GM21360 (cell line): ENCODE measurements at regions not wholly inside any gene's neighbourhood (a gene's known extent, or its start where the extent isn't known, plus 50 kb on each side); places are given as distances from the start of the nearest gene placed in this dataset.

Experiments
- ATAC-seq: cut with Tn5 transposase; IDR thresholded peaks from one replicate; pipeline ENCODE4 v1.9.1; 2021; ENCODE audit warnings: mild to moderate bottlenecking, moderate library complexity; ENCODE audit not compliant: unreplicated experiment

GRCh38 chr2:44825702-44826101, 115.8 kb upstream of the SIX3 start:
- no peak for ATAC-seq

DNA sequence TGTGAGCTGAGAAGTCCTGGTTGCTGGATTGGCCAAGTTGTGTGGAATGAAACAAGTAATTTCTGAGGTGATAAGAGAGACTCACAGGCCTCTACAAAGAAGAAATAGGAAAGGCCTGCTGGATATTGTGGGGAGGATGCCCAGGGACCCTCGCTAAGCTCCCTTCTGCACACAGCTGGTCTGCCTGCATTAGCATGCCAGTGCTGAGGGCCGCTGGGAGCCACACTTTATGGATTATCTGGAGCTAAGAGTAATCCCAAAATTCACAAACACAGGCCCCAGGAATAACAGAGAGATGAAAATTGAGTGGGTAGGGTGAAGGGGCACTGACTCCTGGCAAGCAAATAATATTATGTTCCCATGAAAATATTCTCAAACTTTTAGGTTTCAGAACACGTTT, 114.9 kb upstream of the SIX3 start:
- no peak for ATAC-seq

DNA sequence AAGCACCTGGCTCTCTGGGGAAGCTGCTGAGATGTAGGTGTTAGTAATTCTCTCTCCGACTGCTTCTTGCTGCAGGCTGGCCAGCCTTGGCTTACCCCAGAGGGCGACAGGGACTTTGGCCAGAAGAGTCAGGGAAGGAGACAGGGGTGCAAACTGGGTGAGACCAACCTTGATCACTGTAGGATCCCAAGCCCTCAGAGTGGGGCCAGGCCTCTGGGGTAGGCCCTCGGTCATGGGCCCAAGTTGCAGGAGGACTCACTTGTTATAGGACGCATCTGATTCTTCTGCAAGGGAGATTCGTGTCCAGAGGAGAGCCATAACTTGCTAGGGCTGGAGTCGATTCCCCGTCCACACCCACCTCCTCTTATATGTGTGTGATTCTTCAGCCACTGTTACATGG, 111.7 kb upstream of the SIX3 start:
- no peak for ATAC-seq

GRCh38 chr2:44833171-44834069, 108.1 kb upstream of the SIX3 start:
- ATAC-seq, result peak; percentile 63

- no peak for ATAC-seq
Observed at GRCh38 chr2:44834656-44835055, 106.8 kb upstream of the SIX3 start.

- no peak for ATAC-seq
Observed at GRCh38 chr2:44836174-44836573, 105.3 kb upstream of the SIX3 start.

DNA sequence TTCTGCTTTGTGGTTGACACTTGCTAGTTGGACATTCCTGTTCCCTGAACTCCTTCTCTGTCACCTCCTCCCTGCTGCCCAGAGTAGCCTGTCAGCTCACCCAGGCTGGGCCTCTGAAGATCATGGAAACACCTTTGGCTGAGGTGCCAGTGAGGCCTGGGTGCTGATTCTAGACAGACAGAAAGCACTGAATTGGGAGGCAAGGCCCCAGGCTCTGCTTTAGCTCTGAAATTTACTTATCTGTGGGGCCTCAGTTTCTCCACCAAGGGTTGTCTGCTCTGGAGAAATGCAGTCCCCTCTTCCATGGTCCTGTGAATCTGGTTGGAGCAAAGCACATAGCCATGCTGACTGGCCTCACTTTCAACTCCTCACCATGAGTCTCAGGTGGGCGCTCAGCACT, 104.6 kb upstream of the SIX3 start:
- no peak for ATAC-seq

GRCh38 chr2:44838116-44838790, 103.2 kb upstream of the SIX3 start:
- ATAC-seq, result no peak

DNA sequence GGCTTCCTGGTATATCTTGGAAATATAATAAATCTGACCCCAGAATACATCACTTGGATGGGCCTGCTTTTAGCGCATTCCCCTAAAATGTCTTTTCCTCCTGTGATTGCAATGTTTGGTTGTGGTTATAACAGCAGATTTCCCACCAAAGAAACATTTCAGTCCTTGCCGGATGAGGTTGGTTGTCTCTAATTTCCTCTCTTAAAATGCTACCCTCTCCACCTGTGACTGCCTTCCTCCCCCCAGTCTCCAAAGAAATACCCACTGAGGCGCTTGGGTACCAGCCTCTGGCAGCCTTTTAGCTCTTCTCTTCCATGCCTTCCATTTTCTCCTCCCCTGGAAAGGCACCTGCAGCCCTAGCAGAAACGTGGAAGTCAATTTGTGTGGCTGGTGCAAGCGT, 102.1 kb upstream of the SIX3 start:
- no peak for ATAC-seq

DNA sequence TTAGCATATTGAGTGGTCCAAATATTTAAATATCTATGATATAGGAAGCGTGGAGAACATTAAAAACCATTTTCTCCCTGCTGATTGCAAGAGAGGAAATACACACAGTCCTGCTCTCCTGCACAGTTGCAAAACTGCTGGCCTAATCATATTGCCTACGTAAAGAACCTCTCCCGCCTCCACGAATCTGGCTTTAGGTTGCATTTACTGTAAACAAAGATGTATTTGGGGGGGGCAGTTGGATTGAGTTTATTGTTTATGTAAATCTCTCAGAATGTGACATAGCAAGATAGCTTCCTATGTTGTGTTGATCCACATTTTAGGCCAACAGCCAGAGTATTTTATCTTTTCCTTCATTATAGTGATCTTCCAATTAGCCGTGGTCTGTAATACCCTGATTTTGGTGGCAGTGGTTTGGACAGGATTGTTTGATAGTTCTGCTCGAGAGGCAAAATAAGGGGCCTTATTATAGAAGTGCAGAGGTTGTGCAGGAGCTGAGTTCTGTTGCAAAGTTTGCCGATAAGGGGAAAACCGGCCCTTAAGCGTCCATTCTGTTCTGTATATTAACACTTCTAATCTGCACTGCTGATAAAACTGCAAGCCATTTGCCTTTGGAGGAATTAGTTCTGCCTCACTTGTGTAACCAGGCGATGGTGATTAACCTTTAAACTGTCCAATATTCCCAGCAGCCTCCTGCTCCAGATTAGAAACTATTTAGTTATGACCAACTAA, 101.6 kb upstream of the SIX3 start:
- ATAC-seq, result no peak

GRCh38 chr2:44840503-44840850, 101.0 kb upstream of the SIX3 start:
- no peak for ATAC-seq

- ATAC-seq, result no peak
Observed at GRCh38 chr2:44843086-44843485, 98.4 kb upstream of the SIX3 start.

GRCh38 chr2:44843641-44844310, 97.7 kb upstream of the SIX3 start:
- ATAC-seq, result no peak

DNA sequence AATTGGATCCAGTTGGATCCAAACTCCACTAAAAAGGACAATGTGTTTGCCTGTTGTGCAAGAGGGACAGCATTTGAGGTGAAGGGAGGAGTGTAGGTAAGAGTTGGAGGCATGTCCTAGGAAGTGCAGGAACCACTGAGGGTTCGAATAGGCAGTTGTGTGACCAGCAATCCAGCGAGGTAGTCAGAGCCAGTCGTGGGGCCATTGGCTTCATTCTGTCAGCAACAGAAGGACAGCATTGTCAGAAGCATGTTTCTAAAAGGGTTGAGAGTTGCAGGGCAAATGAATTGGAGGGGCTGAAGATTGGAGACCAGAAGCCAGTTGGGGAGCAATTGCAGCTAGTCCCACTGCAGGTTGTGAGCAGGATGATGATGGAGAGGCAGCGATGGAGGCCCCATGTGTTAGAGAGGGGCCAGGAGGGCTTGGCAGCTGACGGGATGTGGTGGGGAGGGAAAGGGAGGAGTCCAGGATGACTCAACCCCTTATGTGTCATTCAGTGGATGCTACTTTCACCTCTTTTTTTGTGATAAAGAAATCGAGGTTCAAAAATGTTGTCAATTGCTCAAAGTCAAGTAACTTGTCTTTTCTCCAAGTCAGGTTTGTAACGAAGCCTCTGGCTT, 96.7 kb upstream of the SIX3 start:
- no peak for ATAC-seq

GRCh38 chr2:44848026-44848425, 93.5 kb upstream of the SIX3 start:
- no peak for ATAC-seq

DNA sequence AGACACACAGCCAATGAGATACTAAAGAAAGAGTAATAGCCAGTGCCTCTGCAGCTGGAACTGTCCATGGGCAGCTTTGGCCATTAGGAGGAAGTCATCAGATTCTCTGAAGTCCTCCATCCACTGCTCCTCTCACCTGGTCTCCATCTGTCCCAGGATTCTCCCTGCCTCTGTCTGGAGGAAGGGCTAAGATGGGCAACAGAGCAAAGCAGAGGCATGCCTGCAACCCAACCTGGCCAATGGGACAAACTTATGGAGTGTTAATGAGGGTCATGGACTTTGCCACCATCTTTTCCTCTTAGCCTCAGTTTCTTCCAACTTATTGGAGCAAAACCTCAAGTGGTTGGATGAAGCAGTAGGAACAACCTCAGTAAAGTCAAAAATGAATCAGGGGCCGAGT, 91.5 kb upstream of the SIX3 start:
- no peak for ATAC-seq

DNA sequence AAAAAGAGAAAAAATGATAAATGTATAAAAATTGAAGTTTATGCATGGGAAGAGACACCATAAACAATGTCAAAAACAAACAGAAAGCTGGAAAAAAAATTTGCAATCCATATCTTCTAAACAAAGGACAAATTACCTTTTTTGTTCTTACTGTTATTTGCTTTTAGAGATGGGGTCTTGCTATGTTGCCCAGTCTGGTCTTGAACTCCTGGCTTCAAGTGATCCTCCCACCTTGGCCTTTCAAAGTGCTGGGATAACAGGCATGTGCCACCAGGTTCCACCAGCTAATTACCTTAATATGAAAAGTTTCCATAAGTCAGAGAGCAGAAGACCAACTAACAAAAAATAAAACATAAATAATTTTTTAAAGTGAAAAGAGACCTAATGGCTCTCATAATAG, 90.0 kb upstream of the SIX3 start:
- no peak for ATAC-seq

GRCh38 chr2:44852594-44852993, 88.9 kb upstream of the SIX3 start:
- ATAC-seq, result no peak

DNA sequence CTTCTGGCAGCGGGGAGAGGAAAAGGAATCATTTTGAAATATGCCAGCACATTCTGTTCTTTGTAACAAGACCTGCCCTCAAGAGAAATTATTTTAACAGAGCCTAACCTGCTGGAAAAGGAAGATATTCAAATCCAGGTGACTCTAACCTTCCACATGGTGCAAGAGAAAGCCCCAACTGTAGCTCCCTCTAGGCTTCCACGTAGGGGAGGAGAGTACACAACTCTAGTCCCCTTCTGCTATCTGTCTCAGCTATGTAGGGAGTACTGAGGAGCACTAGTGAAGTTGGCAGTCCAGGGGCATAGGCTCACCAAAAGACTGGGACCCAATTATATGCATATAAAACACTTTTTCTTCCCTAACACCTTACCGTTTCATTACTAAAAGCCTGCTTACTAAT, 82.2 kb upstream of the SIX3 start:
- ATAC-seq, result no peak

DNA sequence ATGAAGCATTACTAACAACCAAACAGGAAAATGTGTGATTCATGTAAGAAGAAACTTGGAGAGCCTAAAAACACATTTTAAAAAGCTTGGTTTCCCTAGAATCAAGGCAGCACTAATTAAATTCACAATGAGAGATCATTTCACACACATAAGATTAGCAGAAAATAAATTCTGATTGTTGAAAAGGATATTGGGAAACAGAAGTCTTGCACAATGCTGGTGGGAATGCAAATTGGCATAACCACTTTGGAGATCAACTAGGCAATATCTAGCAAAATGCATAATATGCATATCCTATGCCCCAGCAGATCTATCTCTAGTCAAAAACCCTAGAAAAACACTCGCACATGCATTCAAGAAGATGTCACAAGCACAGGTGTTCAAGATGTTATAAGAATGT, 75.3 kb upstream of the SIX3 start:
- no peak for ATAC-seq

GRCh38 chr2:44869761-44870160, 71.7 kb upstream of the SIX3 start:
- ATAC-seq, result no peak
